Osteocyte (in vitro differentiated cells): ENCODE measurements at regions not wholly inside any gene's neighbourhood (a gene's known extent, or its start where the extent isn't known, plus 50 kb on each side); places are given as distances from the start of the nearest gene placed in this dataset.

Experiments
- DNase-seq: peaks from one replicate; pipeline ENCODE4 v3.0.0; 2021; ENCODE audit warnings: mixed read lengths; ENCODE audit not compliant: unreplicated experiment; ENCODE audit errors: extremely low spot score
- H3K27ac Mint-ChIP-seq: one replicate; pipeline ENCODE4 v1.8.0; 2021; ENCODE audit warnings: mild to moderate bottlenecking, mixed read lengths; ENCODE audit not compliant: unreplicated experiment
- H3K27me3 Mint-ChIP-seq: one replicate; pipeline ENCODE4 v1.8.0; 2021; ENCODE audit warnings: mixed read lengths; ENCODE audit not compliant: unreplicated experiment
- H3K36me3 Mint-ChIP-seq: one replicate; pipeline ENCODE4 v1.8.0; 2021; ENCODE audit warnings: mixed read lengths; ENCODE audit not compliant: unreplicated experiment
- H3K4me1 Mint-ChIP-seq: one replicate; pipeline ENCODE4 v1.8.0; 2021; ENCODE audit warnings: mixed read lengths; ENCODE audit not compliant: unreplicated experiment
- H3K4me3 Mint-ChIP-seq: one replicate; pipeline ENCODE4 v1.8.0; 2021; ENCODE audit warnings: mild to moderate bottlenecking, moderate library complexity, mixed read lengths; ENCODE audit not compliant: unreplicated experiment
- H3K9me3 Mint-ChIP-seq: one replicate; pipeline ENCODE4 v1.8.0; 2021; ENCODE audit warnings: mixed read lengths; ENCODE audit not compliant: unreplicated experiment
- CTCF ChIP-seq: fragments of 200-600 bp; sonication (generic); IDR thresholded peaks from 2 replicates; pipeline ENCODE4 v1.5.0; 2021; ENCODE audit warnings: antibody characterized with exemption, mild to moderate bottlenecking, moderate library complexity

GRCh38 chr1:55749975-55750627, 534.9 kb upstream of the USP24 start:
- TF ChIP-seq CTCF = no peak
- no peak for DNase-seq
- no peaks in the 10 kb centered on the region for H3K27me3 Mint-ChIP-seq
- no peak overlapping the region for H3K27ac Mint-ChIP-seq
- H3K36me3 Mint-ChIP-seq = peaks cover 3% of the 10 kb centered on the region
- no peak overlapping the region for H3K4me3 Mint-ChIP-seq
- H3K9me3 Mint-ChIP-seq = peaks cover 19% of the 10 kb centered on the region
- no peaks in the 10 kb centered on the region for H3K4me1 Mint-ChIP-seq

DNA sequence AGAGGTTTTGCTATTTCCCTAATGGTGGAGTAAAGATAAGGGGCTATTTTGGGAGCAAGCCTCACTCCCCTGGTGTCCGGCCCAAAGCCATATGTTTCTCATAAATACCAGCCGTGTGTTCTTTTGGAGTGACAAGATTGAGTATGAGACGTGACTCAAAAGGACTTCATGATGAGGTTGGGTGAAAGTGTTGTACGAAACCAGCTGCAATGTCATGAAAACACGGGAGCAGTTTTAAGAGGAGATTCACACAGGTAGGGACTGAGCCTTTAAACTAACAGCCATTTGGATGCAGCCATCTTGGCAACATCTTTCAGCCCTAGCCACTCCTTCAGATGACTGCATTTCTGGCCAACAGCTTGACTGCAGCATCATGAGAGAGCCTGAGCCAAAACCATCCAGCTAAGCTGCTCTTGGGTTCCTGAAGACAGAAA, 532.3 kb upstream of the USP24 start:
- H3K27ac Mint-ChIP-seq = no peak overlapping the region
- peaks cover 3% of the 10 kb centered on the region for H3K36me3 Mint-ChIP-seq
- peaks cover 2% of the 10 kb centered on the region for H3K4me1 Mint-ChIP-seq
- DNase-seq = no peak
- H3K27me3 Mint-ChIP-seq = no peaks in the 10 kb centered on the region
- H3K4me3 Mint-ChIP-seq = no peak overlapping the region
- no peak for TF ChIP-seq CTCF
- peaks cover 5% of the 10 kb centered on the region for H3K9me3 Mint-ChIP-seq

- Mint-ChIP-seq H3K4me3 (no peak overlapping the region), H3K27ac (no peak overlapping the region), H3K27me3 (no peaks in the 10 kb centered on the region), H3K36me3 (peaks cover 3% of the 10 kb centered on the region), H3K4me1 (peaks cover 9% of the 10 kb centered on the region), H3K9me3 (peaks cover 5% of the 10 kb centered on the region)
- no peak for DNase-seq
- TF ChIP-seq CTCF = no peak
Observed at GRCh38 chr1:55746710-55747109, 531.5 kb upstream of the USP24 start.

DNA sequence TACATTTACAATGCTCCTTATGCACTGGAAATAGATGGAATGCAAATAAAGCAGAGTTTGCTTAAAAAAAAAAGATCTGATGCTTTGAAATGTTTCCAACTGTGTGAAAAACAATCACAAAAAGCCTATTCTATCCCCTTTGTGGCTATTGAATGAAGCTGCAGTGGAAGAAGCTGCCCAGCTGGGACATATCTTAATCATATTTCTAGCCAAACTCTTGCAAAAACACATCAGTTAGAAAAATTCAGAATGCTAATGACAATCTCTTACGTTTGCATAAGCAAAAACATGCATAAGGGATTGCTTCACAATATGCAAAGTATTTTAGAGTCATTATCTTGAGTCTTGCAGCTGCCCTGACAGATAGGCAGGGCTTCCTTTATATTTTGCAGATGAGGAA, 526.4 kb upstream of the USP24 start:
- no peak overlapping the region for H3K4me3 Mint-ChIP-seq
- no peaks in the 10 kb centered on the region for H3K36me3 Mint-ChIP-seq
- H3K9me3 Mint-ChIP-seq = peaks cover 3% of the 10 kb centered on the region
- H3K4me1 Mint-ChIP-seq = peaks cover 25% of the 10 kb centered on the region
- H3K27ac Mint-ChIP-seq = peak overlapping the region; percentile 46
- no peaks in the 10 kb centered on the region for H3K27me3 Mint-ChIP-seq
- TF ChIP-seq CTCF = no peak
- DNase-seq = no peak

GRCh38 chr1:55735106-55735505, 519.9 kb upstream of the USP24 start:
- Mint-ChIP-seq H3K4me3 (no peak overlapping the region), H3K4me1 (peaks cover 22% of the 10 kb centered on the region), H3K27me3 (no peaks in the 10 kb centered on the region), H3K9me3 (no peaks in the 10 kb centered on the region), H3K36me3 (no peaks in the 10 kb centered on the region), H3K27ac (peak overlapping the region; percentile 67)
- TF ChIP-seq CTCF = no peak
- DNase-seq = no peak
